GM19452 (cell line): ENCODE measurements at regions not wholly inside any gene's neighbourhood (a gene's known extent, or its start where the extent isn't known, plus 50 kb on each side); places are given as distances from the start of the nearest gene placed in this dataset.
"Not testable (repeated sequence)": the region's sequence is repeated elsewhere in the genome, so short reads cannot be mapped to it uniquely, and the experiment has no call there.

ENCODE experiments used
- ATAC-seq: cut with Tn5 transposase; IDR thresholded peaks from one replicate; pipeline ENCODE4 v1.9.1; 2021; ENCODE audit not compliant: unreplicated experiment

- not testable (repeated sequence) for ATAC-seq
Measured at GRCh38 chr10:59975918-59976317, 69.6 kb upstream of the CCDC6 start.

- ATAC-seq = no peak
Measured at GRCh38 chr10:59971915-59972314, 65.6 kb upstream of the CCDC6 start.

- ATAC-seq = peak; percentile 61
Measured at GRCh38 chr10:59970396-59971368, 64.3 kb upstream of the CCDC6 start.

GRCh38 chr10:59968705-59969104 lies 62.3 kb upstream of the CCDC6 start:
- ATAC-seq = no peak

- ATAC-seq = no peak
Measured at GRCh38 chr10:59967079-59967478, 60.7 kb upstream of the CCDC6 start.

- ATAC-seq = no peak
Measured at GRCh38 chr10:59965899-59966650, 59.7 kb upstream of the CCDC6 start.

- no peak for ATAC-seq
Measured at GRCh38 chr10:59962756-59963155, 56.4 kb upstream of the CCDC6 start.

GRCh38 chr10:59960751-59961150 lies 54.4 kb upstream of the CCDC6 start:
- no peak for ATAC-seq

GRCh38 chr10:59959504-59960018 lies 53.2 kb upstream of the CCDC6 start:
- ATAC-seq = no peak

- ATAC-seq = no peak
Measured at GRCh38 chr10:59958882-59959281, 52.5 kb upstream of the CCDC6 start.

GRCh38 chr10:59957975-59958374 lies 51.6 kb upstream of the CCDC6 start:
- ATAC-seq = no peak
